Adrenal gland (tissue), 5 donors: ENCODE measurements at regions not wholly inside any gene's neighbourhood (a gene's known extent, or its start where the extent isn't known, plus 50 kb on each side); places are given as distances from the start of the nearest gene placed in this dataset.

ENCODE experiments used
- POLR2A ChIP-seq, 2 donors: fragments of 450-650 bp; IDR thresholded peaks; one replicate each; pipeline ENCODE4 v1.6.1; 2017; ENCODE audit warnings: antibody characterized with exemption in 2 of 2, mild to moderate bottlenecking in 2 of 2, moderate library complexity in 1 of 2
- TF ChIP-seq, protein P1 (sequence below), 6 experiments: fragments of 450-650 bp in 4 of 6; fragments of 200-600 bp in 2 of 6; sonication (generic) in 1 of 6; IDR thresholded peaks; 1 replicate in 5 of 6; 2 replicates in 1 of 6; pipeline versions ENCODE4 v1.5.1 to v1.8.0; 2016 to 2021; ENCODE audit warnings: antibody characterized with exemption in 6 of 6, mild to moderate bottlenecking in 2 of 6, moderate library complexity in 1 of 6
- donor health status: DM: no; HTN: no; CAD: no.

DNA sequence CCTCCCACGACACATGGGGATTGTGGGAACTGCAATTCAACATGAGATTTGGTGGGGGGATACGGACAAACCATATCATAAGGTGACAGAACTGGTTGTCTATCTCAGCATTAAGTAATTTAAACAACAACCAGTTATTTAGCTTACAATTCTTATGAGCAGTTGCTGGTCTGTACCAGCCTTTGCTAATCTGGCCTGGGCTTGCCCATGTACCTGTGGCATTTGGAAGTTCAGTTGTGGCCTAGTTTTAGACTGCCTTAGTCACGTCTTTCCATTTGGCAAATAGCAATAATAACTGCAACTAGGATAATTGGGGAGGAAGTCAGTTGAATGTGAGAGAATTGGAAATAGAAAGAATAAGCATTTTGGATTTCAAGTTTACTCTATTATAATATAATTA is 441.8 kb upstream of the CXADR start:
- TF ChIP-seq, protein P1, sequence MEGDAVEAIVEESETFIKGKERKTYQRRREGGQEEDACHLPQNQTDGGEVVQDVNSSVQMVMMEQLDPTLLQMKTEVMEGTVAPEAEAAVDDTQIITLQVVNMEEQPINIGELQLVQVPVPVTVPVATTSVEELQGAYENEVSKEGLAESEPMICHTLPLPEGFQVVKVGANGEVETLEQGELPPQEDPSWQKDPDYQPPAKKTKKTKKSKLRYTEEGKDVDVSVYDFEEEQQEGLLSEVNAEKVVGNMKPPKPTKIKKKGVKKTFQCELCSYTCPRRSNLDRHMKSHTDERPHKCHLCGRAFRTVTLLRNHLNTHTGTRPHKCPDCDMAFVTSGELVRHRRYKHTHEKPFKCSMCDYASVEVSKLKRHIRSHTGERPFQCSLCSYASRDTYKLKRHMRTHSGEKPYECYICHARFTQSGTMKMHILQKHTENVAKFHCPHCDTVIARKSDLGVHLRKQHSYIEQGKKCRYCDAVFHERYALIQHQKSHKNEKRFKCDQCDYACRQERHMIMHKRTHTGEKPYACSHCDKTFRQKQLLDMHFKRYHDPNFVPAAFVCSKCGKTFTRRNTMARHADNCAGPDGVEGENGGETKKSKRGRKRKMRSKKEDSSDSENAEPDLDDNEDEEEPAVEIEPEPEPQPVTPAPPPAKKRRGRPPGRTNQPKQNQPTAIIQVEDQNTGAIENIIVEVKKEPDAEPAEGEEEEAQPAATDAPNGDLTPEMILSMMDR (IDR thresholded peaks at IDR 0.05) = no peak
- no peak for TF ChIP-seq POLR2A (IDR thresholded peaks at IDR 0.05)
